ENCODE measurements at regions not wholly inside any gene's neighbourhood (a gene's known extent, or its start where the extent isn't known, plus 50 kb on each side); places are given as distances from the start of the nearest gene placed in this dataset.

- TF ChIP-seq POLR2A (IDR thresholded peaks at IDR 0.05) (no peak), POLR2AphosphoS5 (IDR thresholded peaks at IDR 0.05) (no peak), CTCF (IDR thresholded peaks at IDR 0.05) (no peak), EP300 (IDR thresholded peaks at IDR 0.05) (no peak)
Observed at GRCh38 chr13:50158385-50159165, 143.3 kb downstream of the KCNRG start.
